Neural cell (in vitro differentiated cells): ENCODE measurements at regions not wholly inside any gene's neighbourhood (a gene's known extent, or its start where the extent isn't known, plus 50 kb on each side); places are given as distances from the start of the nearest gene placed in this dataset.

ENCODE experiments used
- CTCF ChIP-seq: fragments of 450-650 bp; IDR thresholded peaks from 2 replicates; pipeline ENCODE4 v1.5.1; 2014; ENCODE audit warnings: antibody characterized with exemption, mild to moderate bottlenecking, moderate library complexity; ENCODE audit not compliant: poor library complexity, severe bottlenecking
- EP300 ChIP-seq: fragments of 450-650 bp; conservative IDR thresholded peaks from 2 replicates; pipeline ENCODE4 v1.6.1; 2014; ENCODE audit warnings: antibody characterized with exemption, mild to moderate bottlenecking, moderate library complexity; ENCODE audit not compliant: poor library complexity, severe bottlenecking
- MXI1 ChIP-seq: fragments of 450-650 bp; conservative IDR thresholded peaks from 2 replicates; pipeline ENCODE4 v1.6.1; 2014; ENCODE audit warnings: antibody characterized with exemption, mild to moderate bottlenecking; ENCODE audit not compliant: poor library complexity, severe bottlenecking
- POLR2AphosphoS5 ChIP-seq: IDR thresholded peaks from 2 replicates; pipeline ENCODE4 v1.6.1; 2012
- RAD21 ChIP-seq: fragments of 450-650 bp; conservative IDR thresholded peaks from 2 replicates; pipeline ENCODE4 v1.6.1; 2014; ENCODE audit warnings: antibody characterized with exemption, mild to moderate bottlenecking, moderate library complexity
- REST ChIP-seq: IDR thresholded peaks from 2 replicates; pipeline ENCODE4 v1.6.1; 2012; ENCODE audit warnings: borderline replicate concordance
- SMC3 ChIP-seq: fragments of 450-650 bp; conservative IDR thresholded peaks from 2 replicates; pipeline ENCODE4 v1.6.1; 2014; ENCODE audit warnings: antibody characterized with exemption, mild to moderate bottlenecking, moderate library complexity; ENCODE audit not compliant: poor library complexity
- TAF1 ChIP-seq: IDR thresholded peaks from 2 replicates; pipeline ENCODE4 v1.6.1; 2012; ENCODE audit warnings: low read depth

- TF ChIP-seq CTCF (no peak), REST (no peak), EP300 (no peak), SMC3 (no peak), MXI1 (no peak), POLR2AphosphoS5 (no peak), TAF1 (no peak), RAD21 (no peak)
Measured at GRCh38 chr2:41950666-41950960, 97.2 kb upstream of the PKDCC start.
